ENCODE measurements at regions not wholly inside any gene's neighbourhood (a gene's known extent, or its start where the extent isn't known, plus 50 kb on each side); places are given as distances from the start of the nearest gene placed in this dataset.

DNA sequence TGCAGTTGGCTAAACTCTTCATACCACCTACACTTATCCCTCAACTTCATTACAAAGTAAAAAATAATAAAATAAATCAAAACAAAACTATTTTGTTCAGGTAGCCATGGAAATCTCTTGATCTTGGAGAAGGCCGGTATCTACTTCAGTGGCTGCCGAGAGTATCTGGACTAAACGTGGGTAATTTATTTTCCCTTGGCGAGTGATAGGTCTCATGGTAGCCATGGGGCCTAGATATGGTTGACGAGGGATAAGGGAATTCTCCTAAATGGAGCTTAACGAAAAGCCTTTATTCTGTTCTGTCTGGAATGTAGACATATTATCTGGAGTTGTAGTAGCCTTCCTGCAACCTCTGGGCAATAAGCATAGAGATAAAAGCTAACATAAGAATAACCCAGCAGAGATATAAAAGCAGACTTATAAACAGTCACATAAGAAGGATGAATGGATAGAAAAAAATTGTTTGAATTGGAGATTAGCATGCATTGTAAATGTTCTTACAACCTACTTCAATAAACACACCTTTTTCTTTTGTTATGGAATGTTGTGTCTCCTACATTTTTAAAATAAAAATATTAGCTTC lies 281.3 kb upstream of the ARRDC4 start:
- TF ChIP-seq, protein P1, sequence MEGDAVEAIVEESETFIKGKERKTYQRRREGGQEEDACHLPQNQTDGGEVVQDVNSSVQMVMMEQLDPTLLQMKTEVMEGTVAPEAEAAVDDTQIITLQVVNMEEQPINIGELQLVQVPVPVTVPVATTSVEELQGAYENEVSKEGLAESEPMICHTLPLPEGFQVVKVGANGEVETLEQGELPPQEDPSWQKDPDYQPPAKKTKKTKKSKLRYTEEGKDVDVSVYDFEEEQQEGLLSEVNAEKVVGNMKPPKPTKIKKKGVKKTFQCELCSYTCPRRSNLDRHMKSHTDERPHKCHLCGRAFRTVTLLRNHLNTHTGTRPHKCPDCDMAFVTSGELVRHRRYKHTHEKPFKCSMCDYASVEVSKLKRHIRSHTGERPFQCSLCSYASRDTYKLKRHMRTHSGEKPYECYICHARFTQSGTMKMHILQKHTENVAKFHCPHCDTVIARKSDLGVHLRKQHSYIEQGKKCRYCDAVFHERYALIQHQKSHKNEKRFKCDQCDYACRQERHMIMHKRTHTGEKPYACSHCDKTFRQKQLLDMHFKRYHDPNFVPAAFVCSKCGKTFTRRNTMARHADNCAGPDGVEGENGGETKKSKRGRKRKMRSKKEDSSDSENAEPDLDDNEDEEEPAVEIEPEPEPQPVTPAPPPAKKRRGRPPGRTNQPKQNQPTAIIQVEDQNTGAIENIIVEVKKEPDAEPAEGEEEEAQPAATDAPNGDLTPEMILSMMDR (IDR thresholded peaks at IDR 0.05), result no peak
- TF ChIP-seq POLR2A (IDR thresholded peaks at IDR 0.05), result no peak

All from heart left ventricle (tissue), 13 donors.